HCT116 (cell line): ENCODE measurements at regions not wholly inside any gene's neighbourhood (a gene's known extent, or its start where the extent isn't known, plus 50 kb on each side); places are given as distances from the start of the nearest gene placed in this dataset.

Experiments used
- ATF3 ChIP-seq: IDR thresholded peaks from 2 replicates; pipeline ENCODE4 v1.6.1; 2012
- CTCF ChIP-seq, 3 experiments: fragments of 200-600 bp in 1 of 3; sonication (generic) in 1 of 3; IDR thresholded peaks in 2 of 3; conservative IDR thresholded peaks in 1 of 3; 2 replicates each; pipeline ENCODE4 v1.5.1; 2012 to 2017; ENCODE audit warnings: low read depth in 2 of 3, low read length in 2 of 3, antibody characterized with exemption in 1 of 3, borderline replicate concordance in 1 of 3, control low read depth in 1 of 3, mild to moderate bottlenecking in 1 of 3, mixed read lengths in 1 of 3, mixed run types in 1 of 3, moderate library complexity in 1 of 3; ENCODE audit not compliant: insufficient read depth in 1 of 3
- EGR1 ChIP-seq: IDR thresholded peaks from 2 replicates; pipeline ENCODE4 v1.6.1; 2012; ENCODE audit warnings: low read depth
- EZH2 ChIP-seq: fragments of 200-600 bp; sonication (generic); IDR thresholded peaks from 2 replicates; pipeline ENCODE4 v1.6.1; 2017; ENCODE audit warnings: antibody characterized with exemption, mixed run types
- JUND ChIP-seq: IDR thresholded peaks from 2 replicates; pipeline ENCODE4 v1.6.1; 2012
- ZNF274 ChIP-seq: fragments of 200-500 bp; sonication (Bioruptor generic); IDR thresholded peaks from 2 replicates; pipeline ENCODE4 v1.6.1; 2014; ENCODE audit warnings: mild to moderate bottlenecking, low read depth, low read length, inconsistent platforms
- TF ChIP-seq, protein P1 (sequence below): IDR thresholded peaks from 2 replicates; pipeline ENCODE4 v1.6.1; 2012

- TF ChIP-seq CTCF (IDR thresholded peaks at IDR 0.05 in 2 of 3, conservative IDR thresholded peaks at IDR 0.05 in 1 of 3; ENCODE audit: borderline replicate concordance in 1 of 3, insufficient read depth in 1 of 3, low read depth in 2 of 3, low read length in 2 of 3) (no peak), ATF3 (no peak), ZNF274 (no peak), EGR1 (no peak), EZH2 (no peak), JUND (no peak)
- TF ChIP-seq, protein P1, sequence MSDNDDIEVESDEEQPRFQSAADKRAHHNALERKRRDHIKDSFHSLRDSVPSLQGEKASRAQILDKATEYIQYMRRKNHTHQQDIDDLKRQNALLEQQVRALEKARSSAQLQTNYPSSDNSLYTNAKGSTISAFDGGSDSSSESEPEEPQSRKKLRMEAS = no peak
These were observed 346.8 kb downstream of the BRINP2 start for GRCh38 chr1:177517546-177517945.
